IMR-90 (cell line): ENCODE measurements at regions not wholly inside any gene's neighbourhood (a gene's known extent, or its start where the extent isn't known, plus 50 kb on each side); places are given as distances from the start of the nearest gene placed in this dataset.

ENCODE experiments used
- ATAC-seq: fragments of 200-7000 bp; cut with Tn5 transposase; 2 replicates; pipeline ENCODE4 v1.9.1; 2020; ENCODE audit warnings: low read depth, mild to moderate bottlenecking, moderate library complexity
- BruUV-seq: library from RNA; stranded (reverse); fragments of 400-500 nt; replicated peaks from 2 replicates; lab custom pipeline; 2021; lab: Mats Ljungman, UMichigan
- CTCF ChIA-PET: fragments of 300-600 bp; formaldehyde crosslinking; extraction: SDS; loops from one replicate; lab custom pipeline; 2021; ENCODE audit warnings: antibody characterized with exemption; lab: Yijun Ruan, JAX
- POLR2A ChIA-PET: fragments of 300-600 bp; sonication (Branson Sonifier 250); formaldehyde crosslinking; loops from one replicate; lab custom pipeline; 2022; ENCODE audit warnings: antibody characterized with exemption; ENCODE audit not compliant: unreplicated experiment; lab: Charles Lee
- DNase-seq: peaks from one replicate; pipeline ENCODE4 v3.0.0; 2013
- H2AFZ ChIP-seq: replicated peaks from 2 replicates; pipeline ENCODE3; 2013; ENCODE audit warnings: low read length, mild to moderate bottlenecking; ENCODE audit not compliant: poor library complexity
- H2AK5ac ChIP-seq: 2 replicates; pipeline ENCODE4 v1.6.1; 2013; ENCODE audit warnings: low read depth, low read length, inconsistent platforms
- H2AK9ac ChIP-seq: replicated peaks from 2 replicates; pipeline ENCODE3; 2013; ENCODE audit warnings: mild to moderate bottlenecking, low read depth, low read length, moderate library complexity; ENCODE audit not compliant: poor library complexity
- H2BK120ac ChIP-seq: 2 replicates; pipeline ENCODE4 v1.6.1; 2013; ENCODE audit warnings: low read depth, low read length, inconsistent platforms
- H2BK15ac ChIP-seq: 3 replicates; pipeline ENCODE4 v1.6.1; 2013; ENCODE audit warnings: low read depth, low read length, inconsistent platforms
- H2BK20ac ChIP-seq: 2 replicates; pipeline ENCODE4 v1.6.1; 2013; ENCODE audit warnings: low read depth, mild to moderate bottlenecking, inconsistent platforms, low read length, moderate library complexity
- H2BK5ac ChIP-seq: 2 replicates; pipeline ENCODE4 v1.6.1; 2013; ENCODE audit warnings: mild to moderate bottlenecking, low read depth, low read length, inconsistent platforms; ENCODE audit not compliant: poor library complexity, severe bottlenecking
- H3K14ac ChIP-seq: replicated peaks from 2 replicates; pipeline ENCODE4 v1.6.1; 2013; ENCODE audit warnings: low read depth, low read length, inconsistent platforms
- H3K18ac ChIP-seq: 2 replicates; pipeline ENCODE4 v1.6.1; 2013; ENCODE audit warnings: low read depth, low read length, control low read depth
- H3K23ac ChIP-seq: 2 replicates; pipeline ENCODE4 v1.6.1; 2013; ENCODE audit warnings: low read depth, low read length, inconsistent platforms
- H3K27ac ChIP-seq: 2 replicates; pipeline ENCODE4 v1.5.1; 2013; ENCODE audit warnings: mild to moderate bottlenecking, control low read depth, low read length; ENCODE audit not compliant: insufficient read depth
- H3K27me3 ChIP-seq: 2 replicates; pipeline ENCODE4 v1.6.1; 2013; ENCODE audit warnings: low read length; ENCODE audit not compliant: control insufficient read depth, insufficient read depth
- H3K36me3 ChIP-seq: 2 replicates; pipeline ENCODE4 v1.6.1; 2013; ENCODE audit warnings: low read length, mixed read lengths; ENCODE audit not compliant: control insufficient read depth, insufficient read depth
- H3K4ac ChIP-seq: 2 replicates; pipeline ENCODE4 v1.6.1; 2013; ENCODE audit warnings: low read depth, low read length, inconsistent platforms
- H3K4me1 ChIP-seq: 2 replicates; pipeline ENCODE4 v1.6.1; 2013; ENCODE audit warnings: low read length, mixed read lengths; ENCODE audit not compliant: control insufficient read depth, insufficient read depth
- H3K4me2 ChIP-seq: 2 replicates; pipeline ENCODE4 v1.6.1; 2013; ENCODE audit warnings: low read depth, mild to moderate bottlenecking, control low read depth, low read length, moderate library complexity
- H3K4me3 ChIP-seq: 2 replicates; pipeline ENCODE4 v1.5.1; 2013; ENCODE audit warnings: low read depth, mild to moderate bottlenecking, control low read depth, low read length, moderate library complexity; ENCODE audit not compliant: insufficient read depth
- H3K56ac ChIP-seq: 2 replicates; pipeline ENCODE4 v1.6.1; 2013; ENCODE audit warnings: low read length, inconsistent platforms; ENCODE audit not compliant: insufficient read depth; ENCODE audit errors: extremely low read depth
- H3K79me1 ChIP-seq, 2 experiments: 2 replicates each; pipeline ENCODE4 v1.6.1; 2013; ENCODE audit warnings: low read length in 2 of 2, inconsistent platforms in 1 of 2, low read depth in 1 of 2
- H3K9ac ChIP-seq: 2 replicates; pipeline ENCODE4 v1.6.1; 2013; ENCODE audit warnings: low read depth, low read length, control low read depth
- H3K9me1 ChIP-seq: 2 replicates; pipeline ENCODE4 v1.6.1; 2013; ENCODE audit warnings: low read length, inconsistent platforms; ENCODE audit not compliant: insufficient read depth
- H3K9me3 ChIP-seq: 2 replicates; pipeline ENCODE4 v1.6.1; 2013; ENCODE audit warnings: low read length; ENCODE audit not compliant: control insufficient read depth, insufficient read depth
- H4K20me1 ChIP-seq: 2 replicates; pipeline ENCODE4 v1.6.1; 2013; ENCODE audit warnings: low read length, inconsistent platforms; ENCODE audit not compliant: insufficient read depth
- H4K5ac ChIP-seq: 2 replicates; pipeline ENCODE4 v1.6.1; 2013; ENCODE audit warnings: mild to moderate bottlenecking, low read depth, low read length, control low read depth
- H4K8ac ChIP-seq, 2 experiments: 2 replicates each; pipeline ENCODE4 v1.6.1; 2013; ENCODE audit warnings: low read depth in 2 of 2, low read length in 2 of 2, control low read depth in 1 of 2, inconsistent platforms in 1 of 2
- H4K91ac ChIP-seq: 2 replicates; pipeline ENCODE4 v1.6.1; 2013; ENCODE audit warnings: low read depth, low read length, inconsistent platforms; ENCODE audit not compliant: insufficient read depth
- BHLHE40 ChIP-seq: fragments of 150-350 bp; IDR thresholded peaks from 2 replicates; pipeline ENCODE4 v1.6.1; 2016; ENCODE audit warnings: mild to moderate bottlenecking, low read depth, low read length
- CEBPB ChIP-seq: IDR thresholded peaks from 2 replicates; pipeline ENCODE4 v1.6.1; 2012; ENCODE audit warnings: low read depth, low read length, improper control_type of control experiment
- MAFK ChIP-seq: IDR thresholded peaks from 2 replicates; pipeline ENCODE4 v1.6.1; 2012; ENCODE audit warnings: low read depth, low read length, improper control_type of control experiment
- NFE2L2 ChIP-seq: fragments of 150-350 bp; IDR thresholded peaks from 2 replicates; pipeline ENCODE4 v1.6.1; 2016; ENCODE audit warnings: low read depth, mild to moderate bottlenecking, low read length
- RAD21 ChIP-seq: IDR thresholded peaks from 2 replicates; pipeline ENCODE4 v1.6.1; 2012; ENCODE audit warnings: low read length, improper control_type of control experiment
- SMC3 ChIP-seq: fragments of 150-350 bp; IDR thresholded peaks from 2 replicates; pipeline ENCODE4 v1.6.1; 2016; ENCODE audit warnings: low read depth, mild to moderate bottlenecking, antibody characterized with exemption, low read length, moderate library complexity
- WGBS, 2 experiments: methylation state at CpG; one replicate each; pipeline versions ENCODE4 v1.1.5 to v1.1.7; 2013; ENCODE audit warnings: missing lambda C conversion rate in 2 of 2; ENCODE audit not compliant: insufficient read length in 1 of 2; ENCODE audit errors: extremely low coverage in 2 of 2; 5-methylcytosine and 5-hydroxymethylcytosine counted together
- dilution Hi-C: fragments of 300-500 bp; cut with HindIII; formaldehyde crosslinking; loops from one replicate; pipeline ENCODE4 v1.14.3; 2018; ENCODE audit warnings: low sequenced_read_pairs; ENCODE audit not compliant: unreplicated experiment
- in situ Hi-C: fragments of 300-500 bp; cut with MboI; formaldehyde crosslinking; loops from 3 replicates; pipeline ENCODE4 v1.14.3; 2019; ENCODE audit warnings: low sequenced_read_pairs, inconsistent platforms, mixed read lengths
- intact Hi-C: fragments of 100-400 bp; cut with micrococcal nuclease; formaldehyde crosslinking; loops from 2 replicates; pipeline ENCODE4 v1.10.0; 2022
- TF ChIP-seq, protein P1 (sequence below): conservative IDR thresholded peaks from 2 replicates; pipeline ENCODE4 v1.5.1; 2012; ENCODE audit warnings: mild to moderate bottlenecking, low read depth, low read length, improper control_type of control experiment
- TF ChIP-seq, protein P2 (sequence below): fragments of 150-350 bp; IDR thresholded peaks from 2 replicates; pipeline ENCODE4 v1.6.1; 2017; ENCODE audit warnings: mild to moderate bottlenecking, antibody characterized with exemption, low read length, low read depth

DNA sequence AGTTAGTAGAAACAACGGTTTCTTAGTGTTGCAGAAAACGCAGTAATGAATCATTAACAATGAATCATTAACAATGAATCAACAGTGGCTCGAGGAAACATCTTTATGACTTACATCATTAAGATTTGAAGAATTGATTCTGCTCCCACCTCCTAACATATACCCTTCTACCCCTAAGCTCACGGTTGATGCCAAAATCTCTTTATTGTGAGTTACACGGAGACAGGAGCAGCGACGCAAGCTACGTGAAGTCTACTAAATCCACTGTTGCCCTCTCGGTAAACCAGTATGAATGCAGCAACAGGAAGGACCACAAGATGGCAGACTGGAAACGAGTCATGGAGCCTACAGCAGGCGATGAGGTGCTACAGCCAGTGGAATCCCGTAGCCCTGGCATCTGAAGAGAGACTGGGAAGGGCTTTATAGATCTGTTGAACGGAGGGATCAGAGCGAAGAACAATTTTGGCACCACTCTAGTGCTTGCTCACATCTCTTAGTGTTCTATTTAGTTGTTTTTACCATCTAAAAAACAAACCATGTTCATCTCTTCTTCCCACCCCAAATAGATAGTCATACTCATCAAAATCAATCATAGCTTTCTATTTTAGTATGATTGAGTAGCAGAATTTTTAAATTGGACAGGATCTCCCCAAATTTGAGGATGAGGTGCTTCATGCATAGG lies 332.7 kb downstream of the DUSP6 start (continued):
- TF ChIP-seq SMC3 (peak; percentile 93), MAFK (no peak)

DNA sequence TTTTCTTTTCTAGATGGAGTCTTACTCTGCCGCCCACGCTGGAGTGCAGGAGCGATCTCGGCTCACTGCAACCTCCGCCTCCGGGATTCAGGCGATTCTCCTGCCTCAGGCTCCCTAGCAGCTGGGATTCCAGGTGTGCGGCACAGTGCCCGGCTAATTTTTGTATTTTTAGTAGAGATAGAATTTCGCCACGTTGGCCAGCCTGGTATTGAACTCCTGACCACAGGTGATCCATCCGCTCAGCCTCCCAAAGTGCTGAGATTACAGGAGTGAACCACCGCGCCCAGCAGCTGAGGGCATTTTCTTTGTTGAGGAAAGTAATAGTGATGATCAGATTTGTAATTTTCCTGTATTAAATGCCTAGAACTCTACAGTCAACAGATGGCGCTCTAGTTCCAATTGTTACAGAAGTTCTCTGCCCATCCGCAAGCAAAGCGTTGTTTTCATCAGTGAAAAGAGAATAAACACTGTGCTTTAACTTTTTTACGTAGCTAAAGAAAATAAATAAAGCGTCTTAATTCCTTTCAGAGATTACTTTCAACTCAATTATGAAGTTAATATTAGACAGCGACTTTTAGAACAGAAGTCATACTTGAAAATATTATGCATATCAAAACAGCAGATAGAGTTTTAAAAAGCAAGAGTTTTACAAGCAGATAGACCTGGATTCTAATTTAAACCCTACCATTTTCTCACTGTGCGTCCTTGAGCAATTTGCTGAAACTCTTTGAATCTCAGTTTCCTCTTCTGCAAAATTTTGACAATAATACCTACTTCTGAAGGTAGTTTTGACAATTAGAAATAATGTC lies 335.1 kb downstream of the DUSP6 start:
- in situ Hi-C loops (loop anchor here (5.0 kb wide), 1 partner anchor 510 kb away; the partner anchor contains the start of gene POC1B), dilution Hi-C loops (no loop called here), intact Hi-C loops (no loop called here)
- Histone ChIP-seq H4K91ac (no peak overlapping the region), H3K79me1 (no peaks in the 10 kb centered on the region), H2BK120ac (peak overlapping the region; percentile 70; the same call in 1 of the 2 replicates), H3K9me3 (no peaks in the 10 kb centered on the region), H3K4ac (peak overlapping the region; percentile 68; the same call in 1 of the 2 replicates), H3K23ac (no peak overlapping the region), H3K14ac (no peak overlapping the region), H2BK5ac (no peak overlapping the region), H3K9ac (peak overlapping the region; percentile 43; the same call in 1 of the 2 replicates), H3K4me3 (peak overlapping the region; percentile 32), H4K8ac (peak overlapping the region in 1 of 2 experiments; percentile 66; a peak in 2 of 4 replicates), H4K20me1 (no peaks in the 10 kb centered on the region), H4K5ac (peak overlapping the region; percentile 30; the same call in 1 of the 2 replicates), H3K9me1 (no peaks in the 10 kb centered on the region), H2AK9ac (no peak overlapping the region), H3K4me2 (peak overlapping the region; percentile 82), H2AFZ (peak overlapping the region; percentile 84), H2BK20ac (no peak overlapping the region; the same call in 1 of the 2 replicates), H2AK5ac (no peak overlapping the region), H2BK15ac (no peak overlapping the region), H3K27ac (no peak overlapping the region), H3K18ac (no peak overlapping the region), H3K36me3 (no peaks in the 10 kb centered on the region), H3K4me1 (no peaks in the 10 kb centered on the region), H3K27me3 (no peaks in the 10 kb centered on the region), H3K56ac (no peak overlapping the region)
- ChIA-PET POLR2A (no interaction called here), CTCF (interaction anchor here (0.6 to 2.1 kb wide), 12 partner anchors 9 to 519 kb away, joined by 3 to 10 read pairs (median 4); partner anchors contain the start of gene GALNT4)
- WGBS, 2 experiments: 32% methylated on average over 3 of the region's 21 CpGs; no CpG with 5 or more reads in 1 of the 2 experiments
- peak; percentile 67 for ATAC-seq
- TF ChIP-seq BHLHE40 (no peak), NFE2L2 (no peak), SMC3 (peak; percentile 86), RAD21 (peak; percentile 80), CEBPB (no peak)
- TF ChIP-seq, protein P1, sequence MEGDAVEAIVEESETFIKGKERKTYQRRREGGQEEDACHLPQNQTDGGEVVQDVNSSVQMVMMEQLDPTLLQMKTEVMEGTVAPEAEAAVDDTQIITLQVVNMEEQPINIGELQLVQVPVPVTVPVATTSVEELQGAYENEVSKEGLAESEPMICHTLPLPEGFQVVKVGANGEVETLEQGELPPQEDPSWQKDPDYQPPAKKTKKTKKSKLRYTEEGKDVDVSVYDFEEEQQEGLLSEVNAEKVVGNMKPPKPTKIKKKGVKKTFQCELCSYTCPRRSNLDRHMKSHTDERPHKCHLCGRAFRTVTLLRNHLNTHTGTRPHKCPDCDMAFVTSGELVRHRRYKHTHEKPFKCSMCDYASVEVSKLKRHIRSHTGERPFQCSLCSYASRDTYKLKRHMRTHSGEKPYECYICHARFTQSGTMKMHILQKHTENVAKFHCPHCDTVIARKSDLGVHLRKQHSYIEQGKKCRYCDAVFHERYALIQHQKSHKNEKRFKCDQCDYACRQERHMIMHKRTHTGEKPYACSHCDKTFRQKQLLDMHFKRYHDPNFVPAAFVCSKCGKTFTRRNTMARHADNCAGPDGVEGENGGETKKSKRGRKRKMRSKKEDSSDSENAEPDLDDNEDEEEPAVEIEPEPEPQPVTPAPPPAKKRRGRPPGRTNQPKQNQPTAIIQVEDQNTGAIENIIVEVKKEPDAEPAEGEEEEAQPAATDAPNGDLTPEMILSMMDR: peak; percentile 87
- TF ChIP-seq, protein P2, sequence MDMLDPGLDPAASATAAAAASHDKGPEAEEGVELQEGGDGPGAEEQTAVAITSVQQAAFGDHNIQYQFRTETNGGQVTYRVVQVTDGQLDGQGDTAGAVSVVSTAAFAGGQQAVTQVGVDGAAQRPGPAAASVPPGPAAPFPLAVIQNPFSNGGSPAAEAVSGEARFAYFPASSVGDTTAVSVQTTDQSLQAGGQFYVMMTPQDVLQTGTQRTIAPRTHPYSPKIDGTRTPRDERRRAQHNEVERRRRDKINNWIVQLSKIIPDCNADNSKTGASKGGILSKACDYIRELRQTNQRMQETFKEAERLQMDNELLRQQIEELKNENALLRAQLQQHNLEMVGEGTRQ: no peak
- BruUV-seq: no TSS peak
- peak; percentile 76 for DNase-seq
